Left lung (tissue), 4 donors: ENCODE measurements at regions not wholly inside any gene's neighbourhood (a gene's known extent, or its start where the extent isn't known, plus 50 kb on each side); places are given as distances from the start of the nearest gene placed in this dataset.

Source experiments
- ATAC-seq: fragments of 200-7000 bp; cut with Tn5 transposase; one replicate; pipeline ENCODE4 v1.9.1; 2020; ENCODE audit warnings: moderate library complexity
- DNase-seq, 4 donors: peaks; one replicate each; pipeline ENCODE4 v3.0.0-alpha.2; 2013 to 2020
- H3K27ac ChIP-seq, 2 donors: fragments of 200-600 bp; sonication (generic) in 1 of 2; one replicate each; pipeline versions ENCODE4 v1.5.0 to v1.8.0; 2020 to 2021
- H3K27me3 ChIP-seq, 2 donors: fragments of 200-600 bp; sonication (generic) in 1 of 2; one replicate each; pipeline versions ENCODE4 v1.5.0 to v1.8.0; 2020 to 2021
- H3K36me3 ChIP-seq, 2 donors: fragments of 200-600 bp; sonication (generic) in 1 of 2; one replicate each; pipeline versions ENCODE4 v1.5.0 to v1.8.0; 2020 to 2021
- H3K4me1 ChIP-seq, 2 donors: fragments of 200-600 bp; one replicate each; pipeline ENCODE4 v1.8.0; 2021
- H3K4me3 ChIP-seq, 2 donors: fragments of 200-600 bp; sonication (generic) in 1 of 2; one replicate each; pipeline versions ENCODE4 v1.5.0 to v1.8.0; 2020 to 2021; ENCODE audit warnings: mild to moderate bottlenecking in 1 of 2
- H3K9me3 ChIP-seq, 2 donors: fragments of 200-600 bp; sonication (generic) in 1 of 2; one replicate each; pipeline versions ENCODE4 v1.5.0 to v1.8.0; 2020 to 2021
- CTCF ChIP-seq, 2 donors: fragments of 200-600 bp; sonication (generic) in 1 of 2; IDR thresholded peaks; one replicate each; pipeline versions ENCODE4 v1.5.0 to v1.8.0; 2021; ENCODE audit warnings: antibody characterized with exemption in 2 of 2
- intact Hi-C, 2 donors: fragments of 100-400 bp; cut with DNase I; formaldehyde crosslinking; loops; one replicate each; pipeline versions ENCODE4 v1.11.2 to v1.14.2; 2022
- donor health status: DM: no; HTN: yes; CAD: no.
- donor health status: DM: no; HTN: no; CAD: no.

- DNase-seq, result no peak
- H3K4me3 ChIP-seq, result no peak overlapping the region
- intact Hi-C loops, result no loop called here
- H3K27me3 ChIP-seq, result no peaks in the 10 kb centered on the region
- H3K36me3 ChIP-seq, result no peaks in the 10 kb centered on the region
- no peak for ATAC-seq
- H3K27ac ChIP-seq, result no peak overlapping the region
- no peaks in the 10 kb centered on the region for H3K4me1 ChIP-seq
- H3K9me3 ChIP-seq, result no peaks in the 10 kb centered on the region
- TF ChIP-seq CTCF (IDR thresholded peaks at IDR 0.05), result no peak
Observed at GRCh38 chr4:104411502-104411901, 83.2 kb downstream of the CXXC4 start.

- Histone ChIP-seq H3K36me3 (no peaks in the 10 kb centered on the region), H3K27ac (no peak overlapping the region), H3K9me3 (no peaks in the 10 kb centered on the region), H3K4me1 (no peaks in the 10 kb centered on the region), H3K4me3 (no peak overlapping the region), H3K27me3 (no peaks in the 10 kb centered on the region)
- ATAC-seq (no peak), DNase-seq (no peak)
- no peak for TF ChIP-seq CTCF (IDR thresholded peaks at IDR 0.05)
- intact Hi-C loops, result no loop called here
Observed at GRCh38 chr4:104408878-104409277, 85.8 kb downstream of the CXXC4 start.

GRCh38 chr4:104404361-104404760 is 90.3 kb downstream of the CXXC4 start:
- DNase-seq (no peak), ATAC-seq (no peak)
- H3K9me3 ChIP-seq, result no peaks in the 10 kb centered on the region
- H3K4me1 ChIP-seq, result no peaks in the 10 kb centered on the region
- H3K27me3 ChIP-seq, result no peaks in the 10 kb centered on the region
- intact Hi-C loops, result no loop called here
- no peak overlapping the region for H3K27ac ChIP-seq
- H3K36me3 ChIP-seq, result no peaks in the 10 kb centered on the region
- no peak for TF ChIP-seq CTCF (IDR thresholded peaks at IDR 0.05)
- no peak overlapping the region for H3K4me3 ChIP-seq

GRCh38 chr4:104395168-104395614 is 99.5 kb downstream of the CXXC4 start:
- Histone ChIP-seq H3K9me3 (no peaks in the 10 kb centered on the region), H3K36me3 (no peaks in the 10 kb centered on the region), H3K27me3 (no peaks in the 10 kb centered on the region), H3K27ac (no peak overlapping the region), H3K4me1 (no peaks in the 10 kb centered on the region), H3K4me3 (no peak overlapping the region)
- ATAC-seq (no peak), DNase-seq (no peak)
- intact Hi-C loops, result no loop called here
- no peak for TF ChIP-seq CTCF (IDR thresholded peaks at IDR 0.05)

- no peak for TF ChIP-seq CTCF (IDR thresholded peaks at IDR 0.05)
- no peak overlapping the region for H3K4me3 ChIP-seq
- intact Hi-C loops, result no loop called here
- no peaks in the 10 kb centered on the region for H3K9me3 ChIP-seq
- no peaks in the 10 kb centered on the region for H3K4me1 ChIP-seq
- no peaks in the 10 kb centered on the region for H3K27me3 ChIP-seq
- no peaks in the 10 kb centered on the region for H3K36me3 ChIP-seq
- H3K27ac ChIP-seq, result no peak overlapping the region
- ATAC-seq (no peak), DNase-seq (peak in 1 of 4 donors; percentile 16)
Observed at GRCh38 chr4:104394406-104395167, 100.1 kb downstream of the CXXC4 start.
